ENCODE measurements at regions not wholly inside any gene's neighbourhood (a gene's known extent, or its start where the extent isn't known, plus 50 kb on each side); places are given as distances from the start of the nearest gene placed in this dataset.

GRCh38 chr14:39861696-39862095 lies 429.5 kb upstream of the FBXO33 start:
- in situ Hi-C loops (cut with HindIII; ENCODE audit: low pct_unique_long_range_greater_than_20kb, low sequenced_read_pairs), result no loop called here
- no peak for DNase-seq (ENCODE audit: low read depth in 1 of 2, low spot score in 1 of 2)
- no peak for TF ChIP-seq JUND (IDR thresholded peaks at IDR 0.05; ENCODE audit: low read depth)

- in situ Hi-C loops (cut with HindIII; ENCODE audit: low pct_unique_long_range_greater_than_20kb, low sequenced_read_pairs), result no loop called here
- no peak for TF ChIP-seq JUND (IDR thresholded peaks at IDR 0.05; ENCODE audit: low read depth)
- no peak for DNase-seq (ENCODE audit: low read depth in 1 of 2, low spot score in 1 of 2)
Measured at GRCh38 chr14:39861229-39861600, 429.0 kb upstream of the FBXO33 start.

GRCh38 chr14:39860596-39861228 lies 428.5 kb upstream of the FBXO33 start:
- DNase-seq (ENCODE audit: low read depth in 1 of 2, low spot score in 1 of 2), result no peak
- TF ChIP-seq JUND (IDR thresholded peaks at IDR 0.05; ENCODE audit: low read depth), result no peak
- in situ Hi-C loops (cut with HindIII; ENCODE audit: low pct_unique_long_range_greater_than_20kb, low sequenced_read_pairs), result no loop called here

- no peak for DNase-seq (ENCODE audit: low read depth in 1 of 2, low spot score in 1 of 2)
- no peak for TF ChIP-seq JUND (IDR thresholded peaks at IDR 0.05; ENCODE audit: low read depth)
- in situ Hi-C loops (cut with HindIII; ENCODE audit: low pct_unique_long_range_greater_than_20kb, low sequenced_read_pairs), result no loop called here
Measured at GRCh38 chr14:39859314-39859713, 427.1 kb upstream of the FBXO33 start.

GRCh38 chr14:39857376-39858055 lies 425.3 kb upstream of the FBXO33 start:
- DNase-seq (ENCODE audit: low read depth in 1 of 2, low spot score in 1 of 2), result no peak
- in situ Hi-C loops (cut with HindIII; ENCODE audit: low pct_unique_long_range_greater_than_20kb, low sequenced_read_pairs), result no loop called here
- TF ChIP-seq JUND (IDR thresholded peaks at IDR 0.05; ENCODE audit: low read depth), result no peak

- no peak for DNase-seq (ENCODE audit: low read depth in 1 of 2, low spot score in 1 of 2)
- in situ Hi-C loops (cut with HindIII; ENCODE audit: low pct_unique_long_range_greater_than_20kb, low sequenced_read_pairs), result no loop called here
- TF ChIP-seq JUND (IDR thresholded peaks at IDR 0.05; ENCODE audit: low read depth), result no peak
Measured at GRCh38 chr14:39853441-39853840, 421.2 kb upstream of the FBXO33 start.

- in situ Hi-C loops (cut with HindIII; ENCODE audit: low pct_unique_long_range_greater_than_20kb, low sequenced_read_pairs), result no loop called here
- no peak for TF ChIP-seq JUND (IDR thresholded peaks at IDR 0.05; ENCODE audit: low read depth)
- no peak for DNase-seq (ENCODE audit: low read depth in 1 of 2, low spot score in 1 of 2)
Measured at GRCh38 chr14:39851202-39851601, 419.0 kb upstream of the FBXO33 start.

GRCh38 chr14:39847852-39848251 lies 415.6 kb upstream of the FBXO33 start:
- no peak for DNase-seq (ENCODE audit: low read depth in 1 of 2, low spot score in 1 of 2)
- no peak for TF ChIP-seq JUND (IDR thresholded peaks at IDR 0.05; ENCODE audit: low read depth)
- in situ Hi-C loops (cut with HindIII; ENCODE audit: low pct_unique_long_range_greater_than_20kb, low sequenced_read_pairs), result no loop called here

GRCh38 chr14:39847194-39847593 lies 415.0 kb upstream of the FBXO33 start:
- in situ Hi-C loops (cut with HindIII; ENCODE audit: low pct_unique_long_range_greater_than_20kb, low sequenced_read_pairs), result no loop called here
- TF ChIP-seq JUND (IDR thresholded peaks at IDR 0.05; ENCODE audit: low read depth), result no peak
- DNase-seq (ENCODE audit: low read depth in 1 of 2, low spot score in 1 of 2), result no peak

- DNase-seq (ENCODE audit: low read depth in 1 of 2, low spot score in 1 of 2), result no peak
- in situ Hi-C loops (cut with HindIII; ENCODE audit: low pct_unique_long_range_greater_than_20kb, low sequenced_read_pairs), result no loop called here
- TF ChIP-seq JUND (IDR thresholded peaks at IDR 0.05; ENCODE audit: low read depth), result no peak
Measured at GRCh38 chr14:39843881-39844280, 411.6 kb upstream of the FBXO33 start.

- no peak for DNase-seq (ENCODE audit: low read depth in 1 of 2, low spot score in 1 of 2)
- in situ Hi-C loops (cut with HindIII; ENCODE audit: low pct_unique_long_range_greater_than_20kb, low sequenced_read_pairs), result no loop called here
Measured at GRCh38 chr14:39841088-39841487, 408.9 kb upstream of the FBXO33 start.

GRCh38 chr14:39827901-39828655 lies 395.8 kb upstream of the FBXO33 start:
- no peak for DNase-seq (ENCODE audit: low read depth in 1 of 2, low spot score in 1 of 2)
- in situ Hi-C loops (cut with HindIII; ENCODE audit: low pct_unique_long_range_greater_than_20kb, low sequenced_read_pairs), result no loop called here
- TF ChIP-seq JUND (IDR thresholded peaks at IDR 0.05; ENCODE audit: low read depth), result no peak

More at GRCh38 chr14:39841088-39841487, 408.9 kb upstream of the FBXO33 start:
- TF ChIP-seq JUND (IDR thresholded peaks at IDR 0.05; ENCODE audit: low read depth), result no peak

All from T47D (cell line).